CD4-positive, CD25-positive, alpha-beta regulatory T cell (primary cell): ENCODE measurements at regions not wholly inside any gene's neighbourhood (a gene's known extent, or its start where the extent isn't known, plus 50 kb on each side); places are given as distances from the start of the nearest gene placed in this dataset.

Experiments
- ATAC-seq, 2 donors: fragments of 150-1000 bp; cut with Tn5 transposase; one replicate each; pipeline ENCODE4 v1.10.0; 2021; ENCODE audit warnings: low read depth in 2 of 2, moderate number of reproducible peaks in 2 of 2, moderate library complexity in 1 of 2
- DNase-seq, 3 donors: peaks; one replicate each; pipeline versions ENCODE4 v3.0.0 to v3.0.0-alpha.2; 2012 to 2022; ENCODE audit warnings: mixed read lengths in 1 of 3
- H3K27ac ChIP-seq: one replicate; pipeline ENCODE4 v1.7.0; 2013; ENCODE audit warnings: mild to moderate bottlenecking, low read length; ENCODE audit not compliant: insufficient read depth, poor library complexity, severe bottlenecking
- H3K27me3 ChIP-seq: one replicate; pipeline ENCODE4 v1.7.0; 2013; ENCODE audit warnings: low read length; ENCODE audit not compliant: control insufficient read depth, insufficient read depth
- H3K36me3 ChIP-seq: one replicate; pipeline ENCODE4 v1.7.0; 2013; ENCODE audit warnings: mild to moderate bottlenecking, low read length, moderate library complexity; ENCODE audit not compliant: control insufficient read depth, insufficient read depth
- H3K4me1 ChIP-seq: 2 replicates; pipeline ENCODE4 v1.7.0; 2013; ENCODE audit warnings: mild to moderate bottlenecking, low read length; ENCODE audit not compliant: insufficient read depth, control insufficient read depth, poor library complexity, severe bottlenecking
- H3K4me3 ChIP-seq: one replicate; pipeline ENCODE4 v1.7.0; 2013; ENCODE audit warnings: low read depth, mild to moderate bottlenecking, low read length, moderate library complexity
- H3K9me3 ChIP-seq, 2 experiments: 1 replicate in 1 of 2; 2 replicates in 1 of 2; pipeline ENCODE4 v1.7.0; 2013; ENCODE audit warnings: low read length in 2 of 2, mild to moderate bottlenecking in 1 of 2, moderate library complexity in 1 of 2; ENCODE audit not compliant: control insufficient read depth in 2 of 2
- H3K27ac Mint-ChIP-seq, 3 donors: one replicate each; pipeline ENCODE4 v1.8.0; 2020 to 2022; ENCODE audit warnings: mild to moderate bottlenecking in 3 of 3, mixed read lengths in 3 of 3, moderate library complexity in 2 of 3
- H3K27me3 Mint-ChIP-seq: one replicate; pipeline ENCODE4 v1.8.0; 2022; ENCODE audit warnings: mild to moderate bottlenecking, mixed read lengths
- H3K36me3 Mint-ChIP-seq: one replicate; pipeline ENCODE4 v1.8.0; 2020; ENCODE audit warnings: mixed read lengths
- H3K4me1 Mint-ChIP-seq, 4 donors: one replicate each; pipeline ENCODE4 v1.8.0; 2020 to 2022; ENCODE audit warnings: mixed read lengths in 4 of 4, mild to moderate bottlenecking in 1 of 4
- H3K4me3 Mint-ChIP-seq, 4 donors: one replicate each; pipeline ENCODE4 v1.8.0; 2020 to 2022; ENCODE audit warnings: mild to moderate bottlenecking in 4 of 4, mixed read lengths in 4 of 4, moderate library complexity in 3 of 4
- H3K9me3 Mint-ChIP-seq, 7 donors: one replicate each; pipeline ENCODE4 v1.8.0; 2020 to 2022; ENCODE audit warnings: mixed read lengths in 7 of 7, mild to moderate bottlenecking in 3 of 7, moderate library complexity in 2 of 7

GRCh38 chr7:142377567-142377966 is 119.7 kb upstream of the PRSS58 start:
- H3K36me3 Mint-ChIP-seq: peaks cover 6% of the 10 kb centered on the region
- H3K36me3 ChIP-seq: no peaks in the 10 kb centered on the region
- ATAC-seq (no peak), DNase-seq (no peak)
- H3K27ac ChIP-seq: no peak overlapping the region
- peaks cover 16% of the 10 kb centered on the region for H3K27me3 Mint-ChIP-seq
- peaks cover 0 to 5% (median 0%) of the 10 kb centered on the region in 7 donors for H3K9me3 Mint-ChIP-seq
- peaks cover 0 to 4% (median 0%) of the 10 kb centered on the region in 4 donors for H3K4me1 Mint-ChIP-seq
- H3K4me1 ChIP-seq: no peaks in the 10 kb centered on the region
- no peak overlapping the region for H3K27ac Mint-ChIP-seq
- no peak overlapping the region for H3K4me3 ChIP-seq
- peaks cover 3% of the 10 kb centered on the region for H3K27me3 ChIP-seq
- no peak overlapping the region for H3K4me3 Mint-ChIP-seq
- H3K9me3 ChIP-seq: no peaks in the 10 kb centered on the region

GRCh38 chr7:142376356-142376997 is 118.6 kb upstream of the PRSS58 start:
- H3K27me3 Mint-ChIP-seq: peaks cover 16% of the 10 kb centered on the region
- no peak for ATAC-seq
- Histone ChIP-seq H3K36me3 (no peaks in the 10 kb centered on the region), H3K27me3 (peaks cover 6% of the 10 kb centered on the region), H3K4me3 (no peak overlapping the region), H3K9me3 (no peaks in the 10 kb centered on the region), H3K4me1 (no peaks in the 10 kb centered on the region), H3K27ac (no peak overlapping the region)
- H3K36me3 Mint-ChIP-seq: peaks cover 3% of the 10 kb centered on the region
- H3K4me3 Mint-ChIP-seq: no peak overlapping the region
- H3K4me1 Mint-ChIP-seq: peaks cover 0 to 4% (median 0%) of the 10 kb centered on the region in 4 donors
- peaks cover 0 to 4% (median 0%) of the 10 kb centered on the region in 7 donors for H3K9me3 Mint-ChIP-seq
- peak overlapping the region in 1 of 3 donors; percentile 72 for H3K27ac Mint-ChIP-seq
- no peak for DNase-seq

GRCh38 chr7:142375710-142376313 is 118.0 kb upstream of the PRSS58 start:
- Mint-ChIP-seq H3K27ac (peak overlapping the region in 1 of 3 donors; percentile 72), H3K27me3 (peaks cover 15% of the 10 kb centered on the region), H3K4me3 (no peak overlapping the region), H3K36me3 (peaks cover 3% of the 10 kb centered on the region), H3K9me3 (peaks cover 0 to 4% (median 0%) of the 10 kb centered on the region in 7 donors), H3K4me1 (peaks cover 0 to 4% (median 0%) of the 10 kb centered on the region in 4 donors)
- no peaks in the 10 kb centered on the region for H3K4me1 ChIP-seq
- no peaks in the 10 kb centered on the region for H3K36me3 ChIP-seq
- ATAC-seq: no peak
- DNase-seq: no peak
- H3K9me3 ChIP-seq: no peaks in the 10 kb centered on the region
- H3K27ac ChIP-seq: no peak overlapping the region
- H3K27me3 ChIP-seq: peaks cover 6% of the 10 kb centered on the region
- no peak overlapping the region for H3K4me3 ChIP-seq

- H3K36me3 Mint-ChIP-seq: no peaks in the 10 kb centered on the region
- ATAC-seq: no peak
- H3K27me3 Mint-ChIP-seq: peaks cover 24% of the 10 kb centered on the region
- H3K36me3 ChIP-seq: no peaks in the 10 kb centered on the region
- peaks cover 0 to 10% (median 5%) of the 10 kb centered on the region in 7 donors for H3K9me3 Mint-ChIP-seq
- no peaks in the 10 kb centered on the region for H3K4me1 ChIP-seq
- H3K27me3 ChIP-seq: peaks cover 6% of the 10 kb centered on the region
- no peak overlapping the region for H3K4me3 ChIP-seq
- no peak for DNase-seq
- H3K27ac ChIP-seq: no peak overlapping the region
- H3K4me1 Mint-ChIP-seq: no peaks in the 10 kb centered on the region
- peaks cover 4 to 14% of the 10 kb centered on the region in 2 experiments for H3K9me3 ChIP-seq
- no peak overlapping the region for H3K4me3 Mint-ChIP-seq
- H3K27ac Mint-ChIP-seq: no peak overlapping the region
Observed at GRCh38 chr7:142372727-142373126, 114.9 kb upstream of the PRSS58 start.

- no peaks in the 10 kb centered on the region for H3K36me3 ChIP-seq
- Mint-ChIP-seq H3K9me3 (peaks cover 0 to 10% (median 5%) of the 10 kb centered on the region in 7 donors), H3K36me3 (no peaks in the 10 kb centered on the region), H3K4me1 (no peaks in the 10 kb centered on the region), H3K27me3 (peaks cover 19% of the 10 kb centered on the region), H3K27ac (peak overlapping the region in 1 of 3 donors; percentile 53), H3K4me3 (no peak overlapping the region)
- H3K4me1 ChIP-seq: no peaks in the 10 kb centered on the region
- H3K9me3 ChIP-seq: peaks cover 6 to 14% of the 10 kb centered on the region in 2 experiments
- H3K27ac ChIP-seq: no peak overlapping the region
- ATAC-seq: no peak
- H3K4me3 ChIP-seq: no peak overlapping the region
- DNase-seq: no peak
- peaks cover 6% of the 10 kb centered on the region for H3K27me3 ChIP-seq
Observed at GRCh38 chr7:142371586-142372377, 113.9 kb upstream of the PRSS58 start.

GRCh38 chr7:142365410-142365842 is 107.6 kb upstream of the PRSS58 start:
- H3K4me1 ChIP-seq: no peaks in the 10 kb centered on the region
- peaks cover 6 to 14% of the 10 kb centered on the region in 2 experiments for H3K9me3 ChIP-seq
- H3K4me3 Mint-ChIP-seq: no peak overlapping the region
- H3K27me3 Mint-ChIP-seq: peaks cover 14% of the 10 kb centered on the region
- H3K36me3 ChIP-seq: no peaks in the 10 kb centered on the region
- no peak overlapping the region for H3K27ac ChIP-seq
- H3K27ac Mint-ChIP-seq: no peak overlapping the region
- no peak for DNase-seq
- peaks cover 0 to 9% (median 6%) of the 10 kb centered on the region in 4 donors for H3K4me1 Mint-ChIP-seq
- ATAC-seq: no peak
- H3K36me3 Mint-ChIP-seq: no peaks in the 10 kb centered on the region
- H3K9me3 Mint-ChIP-seq: peaks cover 0 to 10% (median 7%) of the 10 kb centered on the region in 7 donors
- no peak overlapping the region for H3K4me3 ChIP-seq
- H3K27me3 ChIP-seq: no peaks in the 10 kb centered on the region

- Histone ChIP-seq H3K36me3 (no peaks in the 10 kb centered on the region), H3K27ac (no peak overlapping the region), H3K4me3 (no peak overlapping the region), H3K9me3 (peaks cover 3 to 14% of the 10 kb centered on the region in 2 experiments), H3K4me1 (no peaks in the 10 kb centered on the region), H3K27me3 (no peaks in the 10 kb centered on the region)
- no peak for DNase-seq
- Mint-ChIP-seq H3K27ac (no peak overlapping the region), H3K36me3 (no peaks in the 10 kb centered on the region), H3K27me3 (peaks cover 13% of the 10 kb centered on the region), H3K4me3 (no peak overlapping the region), H3K4me1 (peaks cover 0 to 9% (median 6%) of the 10 kb centered on the region in 4 donors), H3K9me3 (peaks cover 0 to 10% (median 7%) of the 10 kb centered on the region in 7 donors)
- ATAC-seq: no peak
Observed at GRCh38 chr7:142364551-142364950, 106.7 kb upstream of the PRSS58 start.
